IMR-90 (cell line): ENCODE measurements at regions not wholly inside any gene's neighbourhood (a gene's known extent, or its start where the extent isn't known, plus 50 kb on each side); places are given as distances from the start of the nearest gene placed in this dataset.

Experiments used
- ATAC-seq: fragments of 200-7000 bp; cut with Tn5 transposase; 2 replicates; pipeline ENCODE4 v1.9.1; 2020; ENCODE audit warnings: low read depth, mild to moderate bottlenecking, moderate library complexity
- BruUV-seq: library from RNA; stranded (reverse); fragments of 400-500 nt; replicated peaks from 2 replicates; lab custom pipeline; 2021; lab: Mats Ljungman, UMichigan
- CTCF ChIA-PET: fragments of 300-600 bp; formaldehyde crosslinking; extraction: SDS; loops from one replicate; lab custom pipeline; 2021; ENCODE audit warnings: antibody characterized with exemption; lab: Yijun Ruan, JAX
- POLR2A ChIA-PET: fragments of 300-600 bp; sonication (Branson Sonifier 250); formaldehyde crosslinking; loops from one replicate; lab custom pipeline; 2022; ENCODE audit warnings: antibody characterized with exemption; ENCODE audit not compliant: unreplicated experiment; lab: Charles Lee
- DNase-seq: peaks from one replicate; pipeline ENCODE4 v3.0.0; 2013
- H2AFZ ChIP-seq: replicated peaks from 2 replicates; pipeline ENCODE3; 2013; ENCODE audit warnings: low read length, mild to moderate bottlenecking; ENCODE audit not compliant: poor library complexity
- H2AK5ac ChIP-seq: 2 replicates; pipeline ENCODE4 v1.6.1; 2013; ENCODE audit warnings: low read depth, low read length, inconsistent platforms
- H2AK9ac ChIP-seq: replicated peaks from 2 replicates; pipeline ENCODE3; 2013; ENCODE audit warnings: mild to moderate bottlenecking, low read depth, low read length, moderate library complexity; ENCODE audit not compliant: poor library complexity
- H2BK120ac ChIP-seq: 2 replicates; pipeline ENCODE4 v1.6.1; 2013; ENCODE audit warnings: low read depth, low read length, inconsistent platforms
- H2BK15ac ChIP-seq: 3 replicates; pipeline ENCODE4 v1.6.1; 2013; ENCODE audit warnings: low read depth, low read length, inconsistent platforms
- H2BK20ac ChIP-seq: 2 replicates; pipeline ENCODE4 v1.6.1; 2013; ENCODE audit warnings: low read depth, mild to moderate bottlenecking, inconsistent platforms, low read length, moderate library complexity
- H2BK5ac ChIP-seq: 2 replicates; pipeline ENCODE4 v1.6.1; 2013; ENCODE audit warnings: mild to moderate bottlenecking, low read depth, low read length, inconsistent platforms; ENCODE audit not compliant: poor library complexity, severe bottlenecking
- H3K14ac ChIP-seq: replicated peaks from 2 replicates; pipeline ENCODE4 v1.6.1; 2013; ENCODE audit warnings: low read depth, low read length, inconsistent platforms
- H3K18ac ChIP-seq: 2 replicates; pipeline ENCODE4 v1.6.1; 2013; ENCODE audit warnings: low read depth, low read length, control low read depth
- H3K23ac ChIP-seq: 2 replicates; pipeline ENCODE4 v1.6.1; 2013; ENCODE audit warnings: low read depth, low read length, inconsistent platforms
- H3K27ac ChIP-seq: 2 replicates; pipeline ENCODE4 v1.5.1; 2013; ENCODE audit warnings: mild to moderate bottlenecking, control low read depth, low read length; ENCODE audit not compliant: insufficient read depth
- H3K27me3 ChIP-seq: 2 replicates; pipeline ENCODE4 v1.6.1; 2013; ENCODE audit warnings: low read length; ENCODE audit not compliant: control insufficient read depth, insufficient read depth
- H3K36me3 ChIP-seq: 2 replicates; pipeline ENCODE4 v1.6.1; 2013; ENCODE audit warnings: low read length, mixed read lengths; ENCODE audit not compliant: control insufficient read depth, insufficient read depth
- H3K4ac ChIP-seq: 2 replicates; pipeline ENCODE4 v1.6.1; 2013; ENCODE audit warnings: low read depth, low read length, inconsistent platforms
- H3K4me1 ChIP-seq: 2 replicates; pipeline ENCODE4 v1.6.1; 2013; ENCODE audit warnings: low read length, mixed read lengths; ENCODE audit not compliant: control insufficient read depth, insufficient read depth
- H3K4me2 ChIP-seq: 2 replicates; pipeline ENCODE4 v1.6.1; 2013; ENCODE audit warnings: low read depth, mild to moderate bottlenecking, control low read depth, low read length, moderate library complexity
- H3K4me3 ChIP-seq: 2 replicates; pipeline ENCODE4 v1.5.1; 2013; ENCODE audit warnings: low read depth, mild to moderate bottlenecking, control low read depth, low read length, moderate library complexity; ENCODE audit not compliant: insufficient read depth
- H3K56ac ChIP-seq: 2 replicates; pipeline ENCODE4 v1.6.1; 2013; ENCODE audit warnings: low read length, inconsistent platforms; ENCODE audit not compliant: insufficient read depth; ENCODE audit errors: extremely low read depth
- H3K79me1 ChIP-seq, 2 experiments: 2 replicates each; pipeline ENCODE4 v1.6.1; 2013; ENCODE audit warnings: low read length in 2 of 2, inconsistent platforms in 1 of 2, low read depth in 1 of 2
- H3K9ac ChIP-seq: 2 replicates; pipeline ENCODE4 v1.6.1; 2013; ENCODE audit warnings: low read depth, low read length, control low read depth
- H3K9me1 ChIP-seq: 2 replicates; pipeline ENCODE4 v1.6.1; 2013; ENCODE audit warnings: low read length, inconsistent platforms; ENCODE audit not compliant: insufficient read depth
- H3K9me3 ChIP-seq: 2 replicates; pipeline ENCODE4 v1.6.1; 2013; ENCODE audit warnings: low read length; ENCODE audit not compliant: control insufficient read depth, insufficient read depth
- H4K20me1 ChIP-seq: 2 replicates; pipeline ENCODE4 v1.6.1; 2013; ENCODE audit warnings: low read length, inconsistent platforms; ENCODE audit not compliant: insufficient read depth
- H4K5ac ChIP-seq: 2 replicates; pipeline ENCODE4 v1.6.1; 2013; ENCODE audit warnings: mild to moderate bottlenecking, low read depth, low read length, control low read depth
- H4K8ac ChIP-seq, 2 experiments: 2 replicates each; pipeline ENCODE4 v1.6.1; 2013; ENCODE audit warnings: low read depth in 2 of 2, low read length in 2 of 2, control low read depth in 1 of 2, inconsistent platforms in 1 of 2
- H4K91ac ChIP-seq: 2 replicates; pipeline ENCODE4 v1.6.1; 2013; ENCODE audit warnings: low read depth, low read length, inconsistent platforms; ENCODE audit not compliant: insufficient read depth
- BHLHE40 ChIP-seq: fragments of 150-350 bp; IDR thresholded peaks from 2 replicates; pipeline ENCODE4 v1.6.1; 2016; ENCODE audit warnings: mild to moderate bottlenecking, low read depth, low read length
- CEBPB ChIP-seq: IDR thresholded peaks from 2 replicates; pipeline ENCODE4 v1.6.1; 2012; ENCODE audit warnings: low read depth, low read length, improper control_type of control experiment
- CHD1 ChIP-seq: IDR thresholded peaks from 2 replicates; pipeline ENCODE4 v1.6.1; 2012; ENCODE audit warnings: low read depth, low read length, improper control_type of control experiment
- CTCF ChIP-seq: conservative IDR thresholded peaks from 2 replicates; pipeline ENCODE4 v1.5.1; 2012; ENCODE audit warnings: mild to moderate bottlenecking, low read depth, low read length, improper control_type of control experiment
- ELK1 ChIP-seq: fragments of 150-350 bp; IDR thresholded peaks from 2 replicates; pipeline ENCODE4 v1.6.1; 2016; ENCODE audit warnings: low read depth, mild to moderate bottlenecking, low read length, moderate library complexity, borderline replicate concordance
- FOS ChIP-seq: fragments of 150-350 bp; IDR thresholded peaks from 2 replicates; pipeline ENCODE4 v1.6.1; 2016; ENCODE audit warnings: low read depth, low read length
- MAFK ChIP-seq: IDR thresholded peaks from 2 replicates; pipeline ENCODE4 v1.6.1; 2012; ENCODE audit warnings: low read depth, low read length, improper control_type of control experiment
- MAZ ChIP-seq: IDR thresholded peaks from 2 replicates; pipeline ENCODE4 v1.6.1; 2012; ENCODE audit warnings: low read depth, mild to moderate bottlenecking, low read length, improper control_type of control experiment, moderate library complexity, borderline replicate concordance
- MXI1 ChIP-seq: IDR thresholded peaks from 2 replicates; pipeline ENCODE4 v1.6.1; 2012; ENCODE audit warnings: low read depth, mild to moderate bottlenecking, low read length, moderate library complexity, borderline replicate concordance
- NFE2L2 ChIP-seq: fragments of 150-350 bp; IDR thresholded peaks from 2 replicates; pipeline ENCODE4 v1.6.1; 2016; ENCODE audit warnings: low read depth, mild to moderate bottlenecking, low read length
- POLR2A ChIP-seq: IDR thresholded peaks from 2 replicates; pipeline ENCODE4 v1.6.1; 2012; ENCODE audit warnings: mild to moderate bottlenecking, low read depth, low read length
- RAD21 ChIP-seq: IDR thresholded peaks from 2 replicates; pipeline ENCODE4 v1.6.1; 2012; ENCODE audit warnings: low read length, improper control_type of control experiment
- RCOR1 ChIP-seq: IDR thresholded peaks from 2 replicates; pipeline ENCODE4 v1.6.1; 2012; ENCODE audit warnings: mild to moderate bottlenecking, low read length, improper control_type of control experiment; ENCODE audit not compliant: insufficient replicate concordance
- RFX5 ChIP-seq: IDR thresholded peaks from 2 replicates; pipeline ENCODE4 v1.8.0; 2012; ENCODE audit warnings: low read depth, mild to moderate bottlenecking, low read length, moderate library complexity
- SMC3 ChIP-seq: fragments of 150-350 bp; IDR thresholded peaks from 2 replicates; pipeline ENCODE4 v1.6.1; 2016; ENCODE audit warnings: low read depth, mild to moderate bottlenecking, antibody characterized with exemption, low read length, moderate library complexity
- USF2 ChIP-seq: fragments of 150-350 bp; IDR thresholded peaks from 2 replicates; pipeline ENCODE4 v1.6.1; 2017; ENCODE audit warnings: mild to moderate bottlenecking, antibody characterized with exemption, low read length, low read depth
- WGBS, 2 experiments: methylation state at CpG; one replicate each; pipeline versions ENCODE4 v1.1.5 to v1.1.7; 2013; ENCODE audit warnings: missing lambda C conversion rate in 2 of 2; ENCODE audit not compliant: insufficient read length in 1 of 2; ENCODE audit errors: extremely low coverage in 2 of 2; 5-methylcytosine and 5-hydroxymethylcytosine counted together
- dilution Hi-C: fragments of 300-500 bp; cut with HindIII; formaldehyde crosslinking; loops from one replicate; pipeline ENCODE4 v1.14.3; 2018; ENCODE audit warnings: low sequenced_read_pairs; ENCODE audit not compliant: unreplicated experiment
- in situ Hi-C: fragments of 300-500 bp; cut with MboI; formaldehyde crosslinking; loops from 3 replicates; pipeline ENCODE4 v1.14.3; 2019; ENCODE audit warnings: low sequenced_read_pairs, inconsistent platforms, mixed read lengths
- intact Hi-C: fragments of 100-400 bp; cut with micrococcal nuclease; formaldehyde crosslinking; loops from 2 replicates; pipeline ENCODE4 v1.10.0; 2022

GRCh38 chr3:40843208-40843624 lies 318.5 kb downstream of the ZNF621 start:
- in situ Hi-C loops, result no loop called here
- H4K20me1 ChIP-seq, result no peaks in the 10 kb centered on the region

More at GRCh38 chr3:40843208-40843624, 318.5 kb downstream of the ZNF621 start:
- H2BK20ac ChIP-seq, result no peak overlapping the region
- H3K18ac ChIP-seq, result no peak overlapping the region
- H2AFZ ChIP-seq, result no peak overlapping the region
- H3K4me3 ChIP-seq, result no peak overlapping the region
- no peaks in the 10 kb centered on the region for H3K9me1 ChIP-seq
- no peak overlapping the region for H2BK15ac ChIP-seq
- no peak overlapping the region for H2AK9ac ChIP-seq
- no peaks in the 10 kb centered on the region for H3K79me1 ChIP-seq
- WGBS, 2 experiments, result no CpG with 5 or more reads among the region's 2 CpGs
- no peak overlapping the region for H2BK120ac ChIP-seq
- dilution Hi-C loops, result no loop called here
- no peak overlapping the region for H3K27ac ChIP-seq
- no peak overlapping the region for H3K14ac ChIP-seq
- H4K91ac ChIP-seq, result no peak overlapping the region
- ChIA-PET POLR2A (no interaction called here), CTCF (no interaction called here)
- no peak overlapping the region for H3K56ac ChIP-seq
- H3K9me3 ChIP-seq, result peaks cover 9% of the 10 kb centered on the region; the same call in 1 of the 2 replicates
- DNase-seq, result no peak
- H4K8ac ChIP-seq, result no peak overlapping the region
- intact Hi-C loops, result no loop called here
- no peak overlapping the region for H3K4ac ChIP-seq
- no peaks in the 10 kb centered on the region for H3K4me1 ChIP-seq
- H3K4me2 ChIP-seq, result no peak overlapping the region
- H3K23ac ChIP-seq, result no peak overlapping the region
- no peaks in the 10 kb centered on the region for H3K36me3 ChIP-seq
- no peak overlapping the region for H2BK5ac ChIP-seq
- ATAC-seq, result no peak
- no peak overlapping the region for H2AK5ac ChIP-seq
- H3K9ac ChIP-seq, result no peak overlapping the region
- no TSS peak for BruUV-seq
- no peaks in the 10 kb centered on the region for H3K27me3 ChIP-seq
- TF ChIP-seq MAFK (no peak), NFE2L2 (no peak), CHD1 (no peak), MXI1 (no peak), SMC3 (no peak), CEBPB (no peak), ELK1 (no peak), POLR2A (no peak), RCOR1 (no peak), RFX5 (no peak), MAZ (no peak), BHLHE40 (no peak), FOS (no peak), RAD21 (no peak), USF2 (no peak), CTCF (no peak)
- no peak overlapping the region for H4K5ac ChIP-seq
